ENCODE measurements at regions not wholly inside any gene's neighbourhood (a gene's known extent, or its start where the extent isn't known, plus 50 kb on each side); places are given as distances from the start of the nearest gene placed in this dataset.

DNA sequence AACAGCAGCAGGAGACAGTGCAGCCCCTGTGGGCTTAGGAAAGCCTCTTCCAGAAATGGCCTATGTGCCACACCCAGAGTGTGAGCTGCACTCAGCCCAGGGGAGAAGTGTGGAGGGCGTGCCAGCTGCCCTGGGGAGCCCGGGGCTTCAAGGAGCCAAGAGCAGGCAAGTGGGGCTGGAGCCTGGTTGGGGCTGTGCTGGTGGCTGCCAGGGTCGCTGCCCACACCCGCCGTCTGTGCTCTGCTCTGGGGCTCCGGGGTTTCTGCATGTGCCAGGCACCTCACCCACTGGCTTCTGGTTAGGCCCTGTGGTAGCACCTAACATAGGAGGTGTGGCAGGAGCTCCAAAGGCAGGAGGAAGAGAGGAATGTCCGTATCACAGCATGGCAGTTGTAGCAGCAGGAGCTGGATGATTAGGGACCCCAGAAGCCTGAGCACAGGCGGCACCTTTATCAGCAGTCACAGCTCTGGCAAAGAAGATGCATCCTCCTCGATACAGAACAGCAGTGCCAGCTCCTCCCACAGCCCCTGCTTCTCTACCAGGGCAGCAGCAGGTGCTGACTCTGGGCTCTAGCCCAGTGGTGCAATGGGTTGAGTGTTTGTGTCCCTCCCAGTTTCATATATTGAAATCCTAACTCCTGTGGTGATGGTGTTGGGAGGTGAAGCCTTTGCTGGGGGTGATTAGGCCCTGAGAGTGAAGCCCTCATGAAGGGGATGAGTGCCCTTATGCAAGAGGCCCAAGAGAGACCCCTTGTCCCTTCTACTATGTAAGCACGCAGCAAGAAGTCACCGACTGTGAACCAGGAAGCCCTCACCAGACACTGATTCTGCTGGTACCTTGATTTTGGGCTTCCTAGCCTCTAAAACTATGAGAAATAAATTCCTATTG lies 70.0 kb upstream of the KLF13 start:
- H3K27me3 ChIP-seq (ENCODE audit: control insufficient read depth, insufficient read depth, low read length) = no peaks in the 10 kb centered on the region
- ATAC-seq (peak; percentile 53 to 66 (median 64)), DNase-seq (no peak)
- H3K9me3 Mint-ChIP-seq = peaks cover 3 to 5% of the 10 kb centered on the region in 2 donors
- no peak overlapping the region for H3K4me3 ChIP-seq (ENCODE audit: low read length)
- TF ChIP-seq, protein P1, sequence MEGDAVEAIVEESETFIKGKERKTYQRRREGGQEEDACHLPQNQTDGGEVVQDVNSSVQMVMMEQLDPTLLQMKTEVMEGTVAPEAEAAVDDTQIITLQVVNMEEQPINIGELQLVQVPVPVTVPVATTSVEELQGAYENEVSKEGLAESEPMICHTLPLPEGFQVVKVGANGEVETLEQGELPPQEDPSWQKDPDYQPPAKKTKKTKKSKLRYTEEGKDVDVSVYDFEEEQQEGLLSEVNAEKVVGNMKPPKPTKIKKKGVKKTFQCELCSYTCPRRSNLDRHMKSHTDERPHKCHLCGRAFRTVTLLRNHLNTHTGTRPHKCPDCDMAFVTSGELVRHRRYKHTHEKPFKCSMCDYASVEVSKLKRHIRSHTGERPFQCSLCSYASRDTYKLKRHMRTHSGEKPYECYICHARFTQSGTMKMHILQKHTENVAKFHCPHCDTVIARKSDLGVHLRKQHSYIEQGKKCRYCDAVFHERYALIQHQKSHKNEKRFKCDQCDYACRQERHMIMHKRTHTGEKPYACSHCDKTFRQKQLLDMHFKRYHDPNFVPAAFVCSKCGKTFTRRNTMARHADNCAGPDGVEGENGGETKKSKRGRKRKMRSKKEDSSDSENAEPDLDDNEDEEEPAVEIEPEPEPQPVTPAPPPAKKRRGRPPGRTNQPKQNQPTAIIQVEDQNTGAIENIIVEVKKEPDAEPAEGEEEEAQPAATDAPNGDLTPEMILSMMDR (IDR thresholded peaks at IDR 0.05) = no peak
- no peak overlapping the region for H3K27ac ChIP-seq (ENCODE audit: low read length)
- no peaks in the 10 kb centered on the region for H3K36me3 ChIP-seq (ENCODE audit: control insufficient read depth, insufficient read depth, low read length)
- 48% methylated on average over 11 of the region's 11 CpGs for WGBS (ENCODE audit: insufficient coverage)
- H3K9me3 ChIP-seq (ENCODE audit: control insufficient read depth, insufficient read depth, low read length) = no peaks in the 10 kb centered on the region
- peaks cover 40% of the 10 kb centered on the region for H3K4me1 ChIP-seq (ENCODE audit: control insufficient read depth, insufficient read depth, low read length)
- H3K36me3 Mint-ChIP-seq = no peaks in the 10 kb centered on the region
- H3K27me3 Mint-ChIP-seq (ENCODE audit: low read depth in 2 of 2) = no peaks in the 10 kb centered on the region
- H3K27ac Mint-ChIP-seq = peak overlapping the region in 1 of 2 donors; percentile 58
- H3K4me1 Mint-ChIP-seq = peaks cover 40 to 60% of the 10 kb centered on the region in 2 donors
- intact Hi-C loops (cut with micrococcal nuclease) = no loop called here
- H3K4me3 Mint-ChIP-seq = peak overlapping the region; percentile 13

- Mint-ChIP-seq H3K36me3 (no peaks in the 10 kb centered on the region), H3K4me3 (peak overlapping the region; percentile 10), H3K9me3 (peaks cover 3 to 5% of the 10 kb centered on the region in 2 donors), H3K27ac (peak overlapping the region; percentile 56 to 58), H3K27me3 (ENCODE audit: low read depth in 2 of 2) (no peaks in the 10 kb centered on the region), H3K4me1 (peaks cover 47 to 67% of the 10 kb centered on the region in 2 donors)
- TF ChIP-seq, protein P1 (IDR thresholded peaks at IDR 0.05) = no peak
- H3K36me3 ChIP-seq (ENCODE audit: control insufficient read depth, insufficient read depth, low read length) = no peaks in the 10 kb centered on the region
- DNase-seq (no peak), ATAC-seq (no peak)
- H3K27ac ChIP-seq (ENCODE audit: low read length) = no peak overlapping the region
- WGBS (ENCODE audit: insufficient coverage) = 17% methylated on average over 1 of the region's 1 CpG
- intact Hi-C loops (cut with micrococcal nuclease) = no loop called here
- peaks cover 43% of the 10 kb centered on the region for H3K4me1 ChIP-seq (ENCODE audit: control insufficient read depth, insufficient read depth, low read length)
- no peaks in the 10 kb centered on the region for H3K27me3 ChIP-seq (ENCODE audit: control insufficient read depth, insufficient read depth, low read length)
- H3K4me3 ChIP-seq (ENCODE audit: low read length) = no peak overlapping the region
- H3K9me3 ChIP-seq (ENCODE audit: control insufficient read depth, insufficient read depth, low read length) = no peaks in the 10 kb centered on the region
Observed at GRCh38 chr15:31257286-31257685, 69.3 kb upstream of the KLF13 start.

DNA sequence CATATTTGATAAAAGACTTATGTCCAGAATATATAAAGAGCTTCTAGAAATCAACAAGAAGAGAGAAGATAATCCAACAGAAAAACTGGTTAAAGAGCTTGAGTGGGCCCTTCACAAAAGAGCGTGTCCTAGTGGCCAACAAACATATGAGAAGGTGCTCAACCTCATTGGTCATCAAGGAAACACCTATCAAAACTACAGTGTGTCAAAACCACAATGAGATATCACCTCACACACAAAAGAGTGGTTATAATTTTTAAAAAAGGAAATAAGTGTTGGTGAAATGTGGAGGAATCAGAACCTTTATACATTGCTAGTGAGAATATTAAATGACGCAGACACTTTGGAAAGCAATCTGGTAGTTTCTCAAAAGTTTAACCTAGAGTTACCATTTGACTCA lies 68.4 kb upstream of the KLF13 start:
- Histone ChIP-seq H3K27ac (ENCODE audit: low read length) (no peak overlapping the region), H3K4me1 (ENCODE audit: control insufficient read depth, insufficient read depth, low read length) (peaks cover 52% of the 10 kb centered on the region), H3K9me3 (ENCODE audit: control insufficient read depth, insufficient read depth, low read length) (no peaks in the 10 kb centered on the region), H3K4me3 (ENCODE audit: low read length) (no peak overlapping the region), H3K36me3 (ENCODE audit: control insufficient read depth, insufficient read depth, low read length) (no peaks in the 10 kb centered on the region), H3K27me3 (ENCODE audit: control insufficient read depth, insufficient read depth, low read length) (no peaks in the 10 kb centered on the region)
- Mint-ChIP-seq H3K4me1 (peaks cover 55 to 76% of the 10 kb centered on the region in 2 donors), H3K9me3 (peaks cover 3 to 5% of the 10 kb centered on the region in 2 donors), H3K4me3 (peak overlapping the region; percentile 13), H3K27ac (peak overlapping the region; percentile 56 to 58), H3K36me3 (no peaks in the 10 kb centered on the region), H3K27me3 (ENCODE audit: low read depth in 2 of 2) (no peaks in the 10 kb centered on the region)
- TF ChIP-seq, protein P1 (IDR thresholded peaks at IDR 0.05) = no peak
- 25% methylated on average over 2 of the region's 2 CpGs for WGBS (ENCODE audit: insufficient coverage)
- peak; percentile 43 to 79 (median 62) for ATAC-seq
- peak in 1 of 2 donors; percentile 24 for DNase-seq
- intact Hi-C loops (cut with micrococcal nuclease) = no loop called here

Data from natural killer cell (primary cell).